Neural progenitor cell (in vitro differentiated cells): ENCODE measurements at regions not wholly inside any gene's neighbourhood (a gene's known extent, or its start where the extent isn't known, plus 50 kb on each side); places are given as distances from the start of the nearest gene placed in this dataset.

Source experiments
- DNase-seq: peaks from one replicate; pipeline ENCODE4 v3.0.0-alpha.2; 2016; ENCODE audit warnings: low spot score
- H2AFZ ChIP-seq: fragments of 200-600 bp; sonication (generic); replicated peaks from 2 replicates; pipeline ENCODE4 v1.6.1; 2016; ENCODE audit warnings: antibody characterized with exemption
- H3F3A ChIP-seq: fragments of 200-600 bp; sonication (generic); 2 replicates; pipeline ENCODE4 v1.6.1; 2016; ENCODE audit warnings: antibody characterized with exemption, low read depth
- H3K27ac ChIP-seq: fragments of 200-600 bp; sonication (generic); 2 replicates; pipeline ENCODE4 v1.5.1; 2016; ENCODE audit warnings: mild to moderate bottlenecking
- H3K27me3 ChIP-seq: fragments of 200-600 bp; sonication (generic); 2 replicates; pipeline ENCODE4 v1.6.1; 2016; ENCODE audit warnings: mild to moderate bottlenecking, moderate library complexity
- H3K36me3 ChIP-seq: fragments of 200-600 bp; sonication (generic); 2 replicates; pipeline ENCODE4 v1.5.1; 2016
- H3K4me1 ChIP-seq: fragments of 200-600 bp; sonication (generic); 2 replicates; pipeline ENCODE4 v1.6.1; 2016; ENCODE audit warnings: mixed run types
- H3K4me2 ChIP-seq: fragments of 200-600 bp; sonication (generic); 2 replicates; pipeline ENCODE4 v1.6.1; 2016
- H3K4me3 ChIP-seq: fragments of 200-600 bp; sonication (generic); 2 replicates; pipeline ENCODE4 v1.5.1; 2016
- H3K79me2 ChIP-seq: fragments of 200-600 bp; sonication (generic); 2 replicates; pipeline ENCODE4 v1.6.1; 2016; ENCODE audit warnings: low read depth
- H3K9ac ChIP-seq: fragments of 200-600 bp; sonication (generic); 2 replicates; pipeline ENCODE4 v1.6.1; 2016
- H3K9me3 ChIP-seq: fragments of 200-600 bp; sonication (generic); 2 replicates; pipeline ENCODE4 v1.5.1; 2016; ENCODE audit warnings: low read depth
- H4K20me1 ChIP-seq: fragments of 200-600 bp; sonication (generic); 2 replicates; pipeline ENCODE4 v1.6.1; 2016; ENCODE audit warnings: low read depth
- H3K27ac Mint-ChIP-seq: 3 replicates; pipeline ENCODE4 v1.8.0; 2021; ENCODE audit warnings: mixed read lengths
- H3K27me3 Mint-ChIP-seq: 2 replicates; pipeline ENCODE4 v1.8.0; 2022; ENCODE audit warnings: low read depth, mild to moderate bottlenecking, inconsistent platforms, moderate library complexity, mixed read lengths; ENCODE audit not compliant: insufficient read depth
- H3K36me3 Mint-ChIP-seq: 3 replicates; pipeline ENCODE4 v1.8.0; 2021; ENCODE audit warnings: mixed read lengths
- H3K4me1 Mint-ChIP-seq: 3 replicates; pipeline ENCODE4 v1.8.0; 2021; ENCODE audit warnings: mixed read lengths
- H3K4me3 Mint-ChIP-seq: 3 replicates; pipeline ENCODE4 v1.8.0; 2021; ENCODE audit warnings: mild to moderate bottlenecking, moderate library complexity, mixed read lengths
- H3K9me3 Mint-ChIP-seq: 3 replicates; pipeline ENCODE4 v1.8.0; 2020; ENCODE audit warnings: mixed read lengths
- CTCF ChIP-seq: fragments of 200-600 bp; sonication (generic); IDR thresholded peaks from 2 replicates; pipeline ENCODE4 v1.5.1; 2017; ENCODE audit warnings: antibody characterized with exemption, mild to moderate bottlenecking
- EZH2 ChIP-seq: fragments of 200-600 bp; sonication (generic); IDR thresholded peaks from 2 replicates; pipeline ENCODE4 v1.6.1; 2017; ENCODE audit warnings: antibody characterized with exemption, mild to moderate bottlenecking, moderate library complexity
- EZH2phosphoT487 ChIP-seq: fragments of 200-600 bp; sonication (generic); IDR thresholded peaks from 2 replicates; pipeline ENCODE4 v1.6.1; 2017; ENCODE audit warnings: antibody characterized with exemption

GRCh38 chr4:8938623-8939022 lies 67.0 kb upstream of the HMX1 start:
- Histone ChIP-seq H3F3A (no peaks in the 10 kb centered on the region), H3K9ac (no peak overlapping the region), H3K4me3 (no peak overlapping the region), H3K9me3 (peaks cover 7% of the 10 kb centered on the region), H2AFZ (no peak overlapping the region), H3K27ac (no peak overlapping the region), H4K20me1 (no peaks in the 10 kb centered on the region), H3K4me1 (no peaks in the 10 kb centered on the region), H3K27me3 (no peaks in the 10 kb centered on the region), H3K36me3 (no peaks in the 10 kb centered on the region), H3K4me2 (no peak overlapping the region), H3K79me2 (no peaks in the 10 kb centered on the region)
- Mint-ChIP-seq H3K4me3 (no peak overlapping the region), H3K9me3 (peaks cover 15% of the 10 kb centered on the region), H3K27ac (no peak overlapping the region), H3K27me3 (peaks cover 11% of the 10 kb centered on the region), H3K36me3 (no peaks in the 10 kb centered on the region), H3K4me1 (no peaks in the 10 kb centered on the region)
- no peak for DNase-seq
- TF ChIP-seq EZH2 = no peak
- TF ChIP-seq EZH2phosphoT487 = no peak
- no peak for TF ChIP-seq CTCF

GRCh38 chr4:8938137-8938536 lies 66.5 kb upstream of the HMX1 start:
- no peaks in the 10 kb centered on the region for H4K20me1 ChIP-seq
- no peaks in the 10 kb centered on the region for H3K36me3 ChIP-seq
- H3K4me1 Mint-ChIP-seq = no peaks in the 10 kb centered on the region
- H3K36me3 Mint-ChIP-seq = no peaks in the 10 kb centered on the region
- no peaks in the 10 kb centered on the region for H3F3A ChIP-seq
- no peaks in the 10 kb centered on the region for H3K79me2 ChIP-seq
- TF ChIP-seq EZH2phosphoT487 = no peak
- H3K4me3 ChIP-seq = no peak overlapping the region
- DNase-seq = no peak
- no peak overlapping the region for H3K27ac ChIP-seq
- no peak overlapping the region for H3K4me3 Mint-ChIP-seq
- peaks cover 15% of the 10 kb centered on the region for H3K9me3 Mint-ChIP-seq
- no peak overlapping the region for H3K9ac ChIP-seq
- peaks cover 11% of the 10 kb centered on the region for H3K27me3 Mint-ChIP-seq
- no peaks in the 10 kb centered on the region for H3K4me1 ChIP-seq
- no peak overlapping the region for H3K27ac Mint-ChIP-seq
- H3K9me3 ChIP-seq = peaks cover 12% of the 10 kb centered on the region
- no peak overlapping the region for H2AFZ ChIP-seq
- no peaks in the 10 kb centered on the region for H3K27me3 ChIP-seq
- H3K4me2 ChIP-seq = no peak overlapping the region

GRCh38 chr4:8932884-8933283 lies 61.2 kb upstream of the HMX1 start:
- Histone ChIP-seq H3K36me3 (no peaks in the 10 kb centered on the region), H3K4me3 (no peak overlapping the region), H3K4me2 (no peak overlapping the region), H3K27ac (no peak overlapping the region), H2AFZ (no peak overlapping the region), H3K4me1 (no peaks in the 10 kb centered on the region), H3K9me3 (peaks cover 35% of the 10 kb centered on the region), H3K79me2 (no peaks in the 10 kb centered on the region), H3F3A (no peaks in the 10 kb centered on the region), H4K20me1 (no peaks in the 10 kb centered on the region), H3K9ac (no peak overlapping the region), H3K27me3 (no peaks in the 10 kb centered on the region)
- Mint-ChIP-seq H3K4me1 (no peaks in the 10 kb centered on the region), H3K9me3 (peaks cover 20% of the 10 kb centered on the region), H3K27ac (no peak overlapping the region), H3K27me3 (peaks cover 3% of the 10 kb centered on the region), H3K4me3 (no peak overlapping the region), H3K36me3 (no peaks in the 10 kb centered on the region)
- no peak for DNase-seq
- TF ChIP-seq EZH2 (no peak), EZH2phosphoT487 (no peak), CTCF (no peak)

- Mint-ChIP-seq H3K27me3 (peaks cover 2% of the 10 kb centered on the region), H3K4me1 (no peaks in the 10 kb centered on the region), H3K9me3 (peaks cover 16% of the 10 kb centered on the region), H3K36me3 (no peaks in the 10 kb centered on the region), H3K4me3 (no peak overlapping the region), H3K27ac (no peak overlapping the region)
- Histone ChIP-seq H3K9me3 (peaks cover 22% of the 10 kb centered on the region), H3K4me3 (no peak overlapping the region), H3K36me3 (no peaks in the 10 kb centered on the region), H3K4me2 (no peak overlapping the region), H3K4me1 (no peaks in the 10 kb centered on the region), H3K27me3 (no peaks in the 10 kb centered on the region), H2AFZ (no peak overlapping the region), H4K20me1 (no peaks in the 10 kb centered on the region), H3K79me2 (no peaks in the 10 kb centered on the region), H3K27ac (no peak overlapping the region), H3F3A (no peaks in the 10 kb centered on the region), H3K9ac (no peak overlapping the region)
- TF ChIP-seq EZH2phosphoT487 (no peak), EZH2 (no peak), CTCF (no peak)
- no peak for DNase-seq
Observed at GRCh38 chr4:8928074-8928473, 56.4 kb upstream of the HMX1 start.
